SIG-M5 treated with dmso at 0.1 percent for 504 hours (cell line): ENCODE measurements at regions not wholly inside any gene's neighbourhood (a gene's known extent, or its start where the extent isn't known, plus 50 kb on each side); places are given as distances from the start of the nearest gene placed in this dataset.

Experiments used
- DNase-seq: peaks from one replicate; lab custom pipeline; 2025; ENCODE audit not compliant: unreplicated experiment; lab: John Stamatoyannopoulos, UW

DNA sequence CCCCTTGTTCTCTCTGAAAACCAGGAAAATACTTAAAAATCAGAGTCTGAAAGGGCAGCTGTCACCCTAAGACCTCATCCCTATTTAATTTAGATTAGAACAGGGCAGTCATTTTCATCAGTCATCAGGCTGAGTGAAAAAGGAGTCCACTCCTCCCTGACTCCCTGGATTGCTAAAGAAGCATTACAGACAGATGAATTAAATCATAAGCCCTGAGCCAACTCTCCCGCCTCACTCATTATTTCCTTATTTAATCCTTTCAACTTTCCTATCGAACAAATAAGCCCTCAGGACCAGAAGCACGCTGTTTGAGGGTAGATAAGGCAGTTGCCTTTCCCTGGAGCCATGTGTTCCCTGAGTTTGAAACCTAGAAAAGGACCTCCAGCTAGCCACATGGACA, 201.9 kb upstream of the ANKRD55 start:
- DNase-seq, result no peak

DNA sequence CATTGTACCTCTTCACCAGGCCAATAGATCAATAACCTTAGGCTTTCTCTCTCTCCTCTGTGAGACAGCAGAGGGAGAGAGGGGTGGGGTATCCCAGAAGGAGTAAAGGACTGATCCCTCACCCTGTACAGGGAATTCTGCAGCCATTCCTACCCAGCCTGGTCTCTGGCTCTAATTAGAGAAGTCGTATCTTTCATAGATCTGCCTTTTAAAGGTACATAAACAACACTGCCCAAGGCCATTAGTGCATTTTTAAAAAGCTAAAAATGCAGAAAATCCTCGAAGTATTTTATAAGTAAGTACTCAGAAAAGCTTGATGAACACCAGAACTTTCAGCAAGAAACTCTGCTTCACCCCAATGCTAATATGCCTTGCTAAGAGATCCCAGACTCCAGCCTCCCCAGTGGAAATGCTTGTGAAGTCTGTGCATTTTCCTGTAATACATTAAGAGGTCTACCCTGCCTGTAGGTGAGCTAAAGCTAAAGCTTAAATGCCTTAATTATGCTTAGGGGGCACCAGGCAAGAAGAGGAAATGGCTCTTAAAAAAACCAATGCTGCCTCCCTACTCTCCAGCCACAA, 200.0 kb upstream of the ANKRD55 start:
- DNase-seq, result no peak

DNA sequence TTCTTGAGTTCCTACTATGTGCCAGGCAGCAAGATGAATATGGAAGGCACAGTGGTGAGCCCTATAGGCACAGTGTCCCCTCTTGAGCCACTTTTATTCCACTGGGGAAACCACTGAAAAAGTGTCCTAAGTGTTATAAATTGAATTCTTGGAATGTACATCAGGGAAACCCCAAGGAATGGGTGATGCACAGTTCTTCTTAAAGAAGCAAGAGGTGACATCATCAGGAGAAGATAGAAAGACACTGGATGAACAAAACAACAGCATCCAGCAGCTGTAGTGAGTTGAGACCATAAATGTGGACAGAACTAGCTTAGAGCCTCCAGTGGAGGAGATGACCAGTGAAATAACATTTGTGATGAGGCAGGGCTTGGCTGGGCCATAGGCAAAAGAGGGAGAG, 199.2 kb upstream of the ANKRD55 start:
- no peak for DNase-seq

DNA sequence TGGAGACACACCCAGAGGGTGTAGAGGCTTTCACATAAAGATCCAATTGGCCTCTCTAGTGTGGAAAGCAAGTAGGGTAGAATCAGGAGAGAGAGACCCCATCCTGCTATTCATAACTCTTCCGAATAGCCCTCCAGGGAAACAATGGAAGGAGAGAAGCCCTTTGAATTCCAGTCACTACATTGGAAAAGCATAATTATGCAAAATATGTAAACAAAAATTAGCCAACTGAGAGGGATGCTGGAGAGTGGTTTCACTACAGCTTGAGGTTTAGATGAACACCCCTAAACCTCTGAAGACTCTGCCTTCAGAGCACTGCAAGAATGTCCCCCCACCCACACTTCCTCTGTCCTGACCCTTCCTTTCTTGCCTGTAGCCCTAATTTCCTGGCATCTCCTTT, 197.3 kb upstream of the ANKRD55 start:
- DNase-seq, result no peak

DNA sequence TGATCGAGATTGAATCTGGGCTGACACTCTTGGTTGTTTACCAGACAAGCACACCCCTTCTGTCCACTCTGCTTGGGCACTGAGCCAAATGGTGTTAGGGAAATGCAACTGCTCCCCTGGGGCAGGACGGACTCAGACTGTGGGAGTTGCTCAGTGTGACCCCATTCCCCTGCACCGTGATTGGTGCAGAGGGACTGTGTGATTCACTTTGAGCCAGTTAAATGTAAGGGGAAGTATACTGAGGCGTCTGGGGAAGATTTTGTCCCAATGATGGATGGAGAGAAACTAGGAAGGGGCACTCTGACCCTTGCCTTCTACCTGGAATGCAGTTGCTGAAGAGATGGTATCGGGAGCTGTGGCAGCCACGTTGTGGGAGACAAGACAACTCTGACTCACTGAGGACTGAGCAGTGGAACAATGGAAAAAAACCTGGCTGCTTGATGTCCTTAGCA, 196.0 kb upstream of the ANKRD55 start:
- peak; percentile 67 for DNase-seq

DNA sequence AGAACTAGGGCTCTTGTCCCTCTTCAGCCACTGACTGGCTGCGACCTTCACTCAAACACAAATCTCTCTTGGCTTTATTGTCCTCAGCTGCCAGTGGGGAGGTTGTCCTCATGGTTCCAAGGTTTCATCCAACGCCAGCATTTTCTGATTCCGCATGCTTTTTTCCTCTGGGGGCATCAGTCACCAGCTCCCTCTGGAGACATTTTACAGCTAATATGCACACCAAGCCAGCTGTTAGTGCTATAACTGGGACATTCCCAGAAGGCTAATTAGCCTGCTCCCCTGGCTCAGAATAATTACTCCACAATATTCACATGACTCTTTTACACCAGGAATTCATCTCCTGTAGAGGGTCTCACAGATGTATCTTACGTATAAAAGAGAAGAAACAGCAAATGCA, 193.6 kb upstream of the ANKRD55 start:
- no peak for DNase-seq

DNA sequence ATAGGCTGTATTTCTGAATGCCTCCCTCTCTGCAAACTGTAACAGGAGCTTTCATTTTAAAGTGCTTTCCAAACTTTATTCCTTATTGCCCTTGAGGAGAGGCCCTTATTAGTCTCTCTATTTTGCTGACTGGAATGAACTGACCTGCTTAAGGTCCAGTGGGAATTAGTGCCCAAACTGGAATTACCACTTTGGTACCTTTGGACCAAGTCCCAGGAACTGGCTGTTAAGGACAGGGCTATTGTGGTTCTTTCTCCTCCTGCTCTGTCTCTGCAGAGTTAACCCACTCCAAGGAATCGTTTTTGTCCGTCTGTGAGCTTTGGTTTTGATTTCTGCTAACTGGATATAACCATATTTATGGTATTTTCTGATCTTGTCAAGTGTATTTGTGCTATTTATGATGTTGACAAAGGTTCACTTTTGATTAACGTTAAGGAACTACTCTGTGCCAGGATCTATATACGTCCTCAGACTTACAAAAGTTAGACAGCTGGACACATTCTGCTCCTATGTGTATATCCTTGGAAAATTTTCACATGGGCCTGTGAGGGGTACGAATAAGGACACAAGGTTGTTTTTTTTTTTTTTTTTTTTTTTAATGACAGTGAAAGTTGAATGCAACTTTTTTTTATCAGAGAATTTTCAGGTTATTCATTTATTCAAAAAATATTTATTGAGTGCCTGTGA, 189.1 kb upstream of the ANKRD55 start:
- DNase-seq, result peak; percentile 41

DNA sequence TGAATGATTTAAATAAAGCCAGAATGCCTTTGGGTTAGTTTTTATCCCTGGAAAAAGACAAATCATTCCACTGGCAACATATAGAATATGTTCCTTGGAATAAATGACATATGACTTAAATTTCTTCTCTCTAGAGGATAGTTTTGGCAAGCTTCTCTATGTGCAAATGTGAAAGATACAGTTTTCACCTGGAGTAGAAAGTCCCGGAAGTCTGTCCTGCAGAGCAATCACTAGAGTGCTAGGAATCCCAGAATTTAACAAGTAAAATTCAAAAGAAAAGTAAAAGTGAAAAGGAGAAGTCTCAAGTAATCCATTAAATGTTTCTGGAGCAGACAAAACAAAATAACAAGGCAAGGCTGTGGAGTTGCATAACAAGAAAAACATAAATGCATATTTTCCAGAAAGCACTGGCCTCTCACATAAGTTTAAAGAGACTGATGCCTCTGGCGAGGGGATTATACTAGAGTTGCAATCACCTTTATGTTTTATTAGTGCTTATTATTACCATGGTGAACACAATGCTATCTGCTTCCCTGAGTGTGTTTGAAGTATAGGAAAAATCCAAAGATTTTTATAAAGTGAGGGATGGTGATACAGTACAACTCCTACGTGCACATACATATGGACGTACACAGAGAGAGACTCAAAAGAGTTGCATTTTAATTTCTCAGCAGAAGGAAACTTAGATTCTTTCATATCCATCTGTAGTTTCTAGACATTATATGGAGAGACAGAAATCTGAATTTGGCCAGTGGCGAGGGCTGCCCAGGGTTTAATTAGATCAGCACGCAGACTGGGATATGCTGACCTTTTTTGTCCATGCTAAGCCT, 188.3 kb upstream of the ANKRD55 start:
- no peak for DNase-seq

DNA sequence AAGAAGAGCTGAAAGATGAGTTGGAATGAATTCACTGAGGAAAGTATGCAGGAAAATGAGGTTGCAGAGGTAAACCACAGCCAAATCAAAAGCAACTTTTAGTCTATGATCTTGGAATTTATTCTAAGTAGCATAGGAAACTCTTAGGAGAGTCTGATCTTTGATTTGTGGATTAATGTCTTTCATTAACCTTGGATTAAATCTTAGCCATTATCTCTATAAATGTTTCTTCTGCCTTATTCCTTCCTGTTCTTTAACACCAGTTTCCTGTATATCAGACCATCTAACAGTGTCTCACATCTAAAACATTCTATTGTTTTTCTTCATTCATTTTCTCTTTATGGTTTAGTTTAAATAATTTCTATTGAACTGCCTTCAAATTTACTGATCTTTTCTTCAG, 187.2 kb upstream of the ANKRD55 start:
- DNase-seq, result no peak

DNA sequence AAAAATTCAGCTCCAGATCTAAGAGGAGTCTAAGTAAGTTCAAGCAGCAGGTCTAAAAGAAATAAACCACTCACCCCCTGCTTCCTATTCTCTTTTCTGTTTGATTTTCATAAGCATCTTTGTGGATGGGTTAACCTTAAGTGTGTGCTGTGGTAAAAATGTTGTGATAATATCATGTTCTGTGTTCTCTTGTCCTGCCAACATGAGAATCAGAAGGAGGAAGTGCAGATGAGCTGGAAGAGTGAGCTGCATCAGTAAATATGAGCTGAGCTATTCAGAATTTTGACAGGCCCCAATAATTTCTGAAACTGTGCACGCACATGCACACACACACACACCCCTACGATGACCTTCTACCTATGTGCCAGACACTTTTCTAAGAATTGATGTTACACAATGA, 186.5 kb upstream of the ANKRD55 start:
- DNase-seq, result no peak

DNA sequence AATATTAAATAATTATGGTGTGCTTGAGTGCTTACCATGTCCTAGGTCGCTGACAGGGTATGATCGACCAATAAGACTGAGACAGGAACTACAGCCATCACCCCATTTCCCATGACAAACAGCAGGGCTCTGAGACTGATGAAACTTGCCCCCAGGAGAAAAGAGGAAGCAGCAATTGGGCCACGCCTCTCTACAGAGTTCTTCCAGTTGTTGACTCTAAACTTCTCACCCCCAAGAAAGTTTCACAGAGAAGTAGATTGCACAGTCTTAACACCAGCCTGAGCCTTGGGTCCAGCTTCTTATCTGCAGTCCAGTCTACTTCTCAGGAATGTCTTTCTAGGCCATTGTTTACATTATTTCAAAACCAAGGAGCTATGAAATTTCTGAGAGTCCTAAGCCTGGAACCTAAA, 182.2 kb upstream of the ANKRD55 start:
- DNase-seq, result peak; percentile 100

DNA sequence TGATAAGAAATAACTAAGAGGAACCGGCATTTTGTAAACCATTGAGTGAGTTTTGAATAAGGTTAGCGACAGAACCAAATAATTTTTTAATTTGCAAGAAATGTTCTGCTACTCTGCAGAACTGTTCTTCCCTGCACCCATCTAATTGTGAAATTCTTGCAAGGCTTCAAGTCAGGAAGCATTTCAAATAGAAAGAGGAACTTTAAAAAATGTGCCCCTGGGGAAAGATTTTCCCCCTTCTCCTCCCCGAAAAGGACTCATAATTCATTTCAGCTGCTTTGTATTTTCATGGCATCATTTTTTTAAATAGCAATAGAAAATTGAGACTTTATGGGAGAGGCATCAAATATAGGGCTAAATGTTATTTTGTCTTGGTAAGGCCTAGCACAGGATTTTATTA, 180.9 kb upstream of the ANKRD55 start:
- peak; percentile 91 for DNase-seq

DNA sequence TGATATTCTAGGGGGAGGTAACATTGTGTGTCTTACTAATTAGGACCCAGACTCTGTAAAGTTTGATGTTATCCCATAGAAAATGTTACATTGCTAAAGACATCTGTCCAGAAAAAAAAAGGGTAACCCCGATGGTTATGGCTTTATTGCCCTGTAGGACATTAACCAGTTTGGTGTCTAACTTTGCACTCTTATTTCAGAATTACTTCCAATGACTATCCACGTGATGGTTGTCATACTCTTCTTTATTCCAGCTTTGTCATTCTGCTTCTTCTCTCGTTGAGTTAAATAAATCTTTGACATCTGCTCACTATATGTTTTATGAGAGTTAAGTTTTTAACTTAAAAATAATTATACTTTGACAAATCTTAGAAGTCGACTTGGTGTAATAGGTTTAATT, 180.4 kb upstream of the ANKRD55 start:
- peak; percentile 45 for DNase-seq

DNA sequence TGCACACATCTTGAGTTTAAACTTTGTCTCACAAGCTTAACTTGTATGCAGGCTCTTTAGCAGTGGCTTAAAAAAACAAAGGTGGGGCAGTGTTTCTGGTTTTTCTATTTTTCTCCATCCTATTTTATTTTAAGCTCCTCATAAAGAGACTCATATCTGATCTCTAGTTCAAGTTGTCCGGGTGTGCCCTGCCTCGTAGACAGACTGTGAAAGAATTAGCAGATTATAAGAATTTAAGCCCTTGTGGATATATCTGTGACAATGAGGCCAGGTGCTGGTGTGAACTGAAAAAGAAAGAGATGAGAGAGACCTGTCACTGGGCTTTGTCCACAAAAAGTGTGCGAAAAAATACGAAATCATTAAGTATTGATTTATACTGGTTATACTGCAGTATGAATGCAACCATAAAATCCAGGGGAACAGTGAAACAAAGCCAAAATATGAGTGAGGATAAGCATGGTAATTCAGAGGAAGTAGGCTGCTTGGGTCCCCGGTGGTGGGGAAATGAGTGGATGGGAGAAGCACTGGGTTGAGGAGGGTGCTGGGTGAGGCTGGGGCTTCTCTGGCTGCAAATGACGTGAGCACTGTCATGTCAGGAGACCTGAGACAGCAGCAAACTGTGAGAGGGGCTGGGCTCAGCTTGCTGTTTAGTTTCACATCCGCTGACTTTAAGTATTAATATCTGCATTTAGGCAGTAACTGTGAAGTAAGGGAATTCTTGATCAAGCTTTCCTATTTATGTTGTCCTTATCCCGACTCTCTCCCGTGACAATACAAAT, 179.7 kb upstream of the ANKRD55 start:
- DNase-seq, result peak; percentile 95

DNA sequence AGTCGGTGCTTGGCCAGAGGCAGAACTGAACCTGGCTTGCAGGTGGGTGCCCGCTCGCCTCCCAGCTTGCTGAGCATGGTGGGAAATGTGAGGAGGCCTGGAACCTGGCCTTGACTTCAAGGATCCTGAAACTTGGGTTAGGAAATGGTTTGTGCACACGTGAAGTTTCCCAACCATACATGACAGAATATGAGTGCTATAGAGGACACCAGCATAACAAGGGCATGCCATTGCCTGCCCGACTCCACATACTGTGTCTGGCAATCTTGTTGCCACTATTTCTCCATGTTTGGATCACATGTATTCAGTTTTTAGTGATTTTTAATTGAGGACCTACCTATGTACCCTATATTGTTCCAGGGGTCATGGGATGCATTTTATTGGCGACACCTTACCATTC, 177.6 kb upstream of the ANKRD55 start:
- no peak for DNase-seq

DNA sequence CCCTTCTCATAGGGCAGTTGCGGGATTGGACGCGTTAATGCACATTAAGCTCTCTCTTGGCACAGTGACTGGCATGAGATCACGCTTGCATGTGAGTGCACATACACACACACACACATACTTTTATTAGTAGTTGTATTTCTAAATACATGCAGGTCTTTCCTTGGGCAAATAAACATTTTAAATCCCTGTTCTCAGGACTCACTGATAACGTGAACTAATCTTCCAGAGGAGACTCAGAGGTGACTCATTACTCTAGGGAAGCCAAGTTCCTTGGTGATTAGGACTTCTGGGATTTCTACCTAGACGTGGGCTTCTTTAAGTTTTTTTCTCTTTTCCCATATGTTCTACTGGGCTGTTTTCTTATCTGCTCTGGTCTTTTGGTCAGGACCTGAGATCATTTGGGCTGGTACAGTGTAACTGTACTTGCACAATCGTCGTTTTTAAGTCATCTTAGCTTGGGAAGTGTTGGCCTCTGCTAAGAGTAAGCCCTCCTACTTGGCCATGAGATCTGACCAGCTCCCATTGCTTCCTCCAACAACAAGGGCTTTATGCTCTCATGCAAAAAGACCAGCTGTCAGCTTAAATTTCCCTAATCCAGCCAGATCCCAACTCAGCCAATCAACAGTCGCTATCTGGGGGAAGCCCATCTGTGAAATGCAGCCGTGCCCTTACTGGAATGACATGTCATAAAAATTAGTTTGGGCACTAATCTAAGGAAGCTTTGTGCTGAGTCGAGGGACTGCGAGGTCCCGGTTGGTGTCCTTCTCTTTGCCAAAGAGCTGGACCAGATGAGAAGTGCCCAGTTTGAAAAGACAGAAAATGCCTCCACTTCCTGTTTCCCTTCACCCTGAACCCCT, 176.4 kb upstream of the ANKRD55 start:
- DNase-seq, result no peak

DNA sequence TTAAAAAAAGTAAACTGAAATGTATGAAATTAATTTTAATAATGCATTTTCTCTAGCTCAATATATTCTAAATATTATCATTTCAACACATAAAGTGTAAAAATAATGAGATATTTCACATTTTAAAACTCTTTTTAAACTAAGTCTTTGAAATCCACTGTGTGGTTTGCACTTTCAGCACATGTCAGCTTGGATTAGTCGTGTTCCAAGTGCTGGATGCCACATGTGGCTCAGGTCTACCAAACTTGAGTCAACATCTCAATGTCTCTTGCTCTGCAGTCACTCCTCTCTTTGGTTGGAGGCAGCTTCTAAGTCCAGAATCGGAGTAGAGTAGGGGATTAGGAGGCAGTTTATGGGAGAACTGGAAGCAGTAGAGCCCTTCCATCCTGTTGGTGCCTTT, 173.7 kb upstream of the ANKRD55 start:
- no peak for DNase-seq

DNA sequence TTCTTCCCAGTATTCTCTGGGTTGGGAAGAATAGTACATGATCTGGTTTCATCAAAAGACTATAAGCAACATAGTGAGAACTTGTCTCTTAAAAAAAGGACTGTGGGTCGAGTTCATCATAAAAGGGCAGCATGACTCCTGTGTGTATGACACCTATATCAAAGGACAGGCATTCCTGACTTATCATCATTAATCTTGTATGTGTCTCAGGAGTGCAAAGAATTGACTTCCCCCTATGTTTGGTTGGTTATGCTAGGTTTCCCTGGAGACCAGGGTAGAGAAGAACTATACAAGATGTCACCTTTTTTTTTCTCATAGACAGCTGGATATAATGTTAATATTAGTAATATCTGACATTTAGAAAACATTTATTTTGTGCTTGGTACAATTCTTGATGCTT, 173.1 kb upstream of the ANKRD55 start:
- no peak for DNase-seq

DNA sequence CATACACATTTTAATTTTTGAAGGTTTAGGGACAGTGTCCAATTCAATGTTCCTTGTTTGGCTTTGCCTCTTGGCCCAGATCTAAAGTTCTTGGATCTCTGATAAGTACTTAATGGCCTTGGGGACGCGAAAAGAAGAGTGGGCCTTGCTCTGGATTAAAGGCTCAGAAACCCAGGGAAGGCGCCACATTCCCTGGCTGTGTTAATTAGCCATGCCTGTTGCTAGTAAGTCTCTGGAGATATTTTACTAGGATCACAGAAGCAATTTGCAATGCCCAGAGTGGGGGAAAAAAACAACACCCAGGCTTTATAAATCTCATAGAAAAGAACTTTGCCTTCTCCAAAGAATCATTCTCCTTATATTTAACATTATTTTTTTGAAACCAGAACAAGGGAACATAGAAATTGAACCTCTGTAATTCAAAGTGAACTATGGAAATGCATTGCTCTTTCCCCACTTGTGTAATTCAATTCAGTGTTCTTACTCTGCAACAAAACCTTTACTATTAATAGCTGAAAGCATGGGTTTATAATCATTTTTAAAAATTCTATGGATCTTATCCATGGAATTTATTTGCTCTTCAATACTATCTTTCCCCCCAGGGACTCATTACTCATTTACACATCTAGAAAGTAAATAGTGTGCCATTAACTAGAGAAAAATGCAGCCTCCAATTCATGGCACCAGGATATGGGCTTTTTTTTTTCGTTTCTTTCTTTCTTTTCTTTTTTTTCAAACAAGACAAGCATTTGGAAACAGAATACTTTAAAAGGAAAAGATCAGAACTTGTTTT, 172.2 kb upstream of the ANKRD55 start:
- DNase-seq, result no peak
